ENCODE measurements at regions not wholly inside any gene's neighbourhood (a gene's known extent, or its start where the extent isn't known, plus 50 kb on each side); places are given as distances from the start of the nearest gene placed in this dataset.

- TF ChIP-seq POLR2AphosphoS5 (IDR thresholded peaks at IDR 0.05) (no peak), POLR2A (IDR thresholded peaks at IDR 0.05) (no peak), CTCF (IDR thresholded peaks at IDR 0.05) (no peak)
Observed at GRCh38 chr4:163263606-163264005, 68.8 kb downstream of the NPY1R start.

Measured in breast epithelium (tissue), 3 donors.